OCI-LY1 (cell line): ENCODE measurements at regions not wholly inside any gene's neighbourhood (a gene's known extent, or its start where the extent isn't known, plus 50 kb on each side); places are given as distances from the start of the nearest gene placed in this dataset.

Experiments
- H2AFZ ChIP-seq: fragments of 200-600 bp; sonication (generic), shearing (Covaris generic); 2 replicates; pipeline ENCODE4 v1.6.0; 2014; ENCODE audit warnings: antibody characterized with exemption, mild to moderate bottlenecking, low read length
- H3F3A ChIP-seq: fragments of 200-600 bp; sonication (generic), shearing (Covaris generic); 2 replicates; pipeline ENCODE4 v1.6.0; 2014; ENCODE audit warnings: mild to moderate bottlenecking, antibody characterized with exemption, low read length, moderate library complexity; ENCODE audit not compliant: insufficient read depth
- H3K27ac ChIP-seq: fragments of 200-600 bp; sonication (generic); 2 replicates; pipeline ENCODE4 v1.5.1; 2014; ENCODE audit warnings: low read length, mixed run types, mild to moderate bottlenecking, low read depth; ENCODE audit not compliant: poor library complexity, severe bottlenecking
- H3K27me3 ChIP-seq: fragments of 200-600 bp; sonication (generic); 2 replicates; pipeline ENCODE4 v1.6.0; 2014; ENCODE audit warnings: antibody characterized with exemption, mild to moderate bottlenecking, low read length, moderate library complexity; ENCODE audit not compliant: insufficient read depth
- H3K36me3 ChIP-seq: fragments of 200-600 bp; sonication (generic); 2 replicates; pipeline ENCODE4 v1.6.1; 2014; ENCODE audit warnings: mild to moderate bottlenecking, antibody characterized with exemption, low read length, moderate library complexity, mixed read lengths; ENCODE audit not compliant: insufficient read depth
- H3K4me1 ChIP-seq: fragments of 200-600 bp; sonication (generic); 2 replicates; pipeline ENCODE4 v1.5.1; 2014; ENCODE audit warnings: mild to moderate bottlenecking, low read length, moderate library complexity; ENCODE audit not compliant: insufficient read depth, severe bottlenecking
- H3K4me2 ChIP-seq: fragments of 200-600 bp; sonication (generic), shearing (Covaris generic); 2 replicates; pipeline ENCODE4 v1.6.1; 2014; ENCODE audit warnings: low read length
- H3K4me3 ChIP-seq: fragments of 200-600 bp; sonication (generic); 2 replicates; pipeline ENCODE4 v1.5.1; 2014; ENCODE audit warnings: low read length, low read depth, mild to moderate bottlenecking, mixed read lengths; ENCODE audit not compliant: poor library complexity, severe bottlenecking
- H3K79me2 ChIP-seq: fragments of 200-600 bp; shearing (Covaris generic); 2 replicates; pipeline ENCODE4 v1.6.1; 2016; ENCODE audit warnings: mixed run types, low read length, mixed read lengths; ENCODE audit not compliant: insufficient read depth
- H3K9ac ChIP-seq: fragments of 200-600 bp; sonication (generic), shearing (Covaris generic); 2 replicates; pipeline ENCODE4 v1.6.1; 2014; ENCODE audit warnings: mild to moderate bottlenecking, low read length, mixed read lengths
- H3K9me2 ChIP-seq: fragments of 200-600 bp; sonication (generic), shearing (Covaris generic); 2 replicates; pipeline ENCODE4 v1.6.1; 2014; ENCODE audit warnings: low read depth, mild to moderate bottlenecking, low read length, mixed read lengths
- H3K9me3 ChIP-seq: fragments of 200-600 bp; shearing (Covaris generic); 2 replicates; pipeline ENCODE4 v1.6.1; 2014; ENCODE audit warnings: low read length, mixed read lengths
- H4K20me1 ChIP-seq: fragments of 200-600 bp; sonication (generic), shearing (Covaris generic); 2 replicates; pipeline ENCODE4 v1.6.0; 2016; ENCODE audit warnings: mild to moderate bottlenecking, low read length; ENCODE audit not compliant: insufficient read depth
- CTCF ChIP-seq: fragments of 200-600 bp; sonication (generic), shearing (Covaris generic); IDR thresholded peaks from 2 replicates; pipeline ENCODE4 v1.5.1; 2017; ENCODE audit warnings: mild to moderate bottlenecking, antibody characterized with exemption, low read length, moderate library complexity, mixed read lengths
- EZH2 ChIP-seq: fragments of 200-600 bp; sonication (generic), shearing (Covaris generic); IDR thresholded peaks from 2 replicates; pipeline ENCODE4 v1.8.0; 2017; ENCODE audit warnings: borderline replicate concordance, mixed run types, mild to moderate bottlenecking, antibody characterized with exemption, low read length, moderate library complexity, mixed read lengths

GRCh38 chr1:238143038-238143437 lies 252.3 kb upstream of the ZP4 start:
- TF ChIP-seq EZH2 (no peak), CTCF (no peak)
- no peaks in the 10 kb centered on the region for H3K79me2 ChIP-seq
- H3K4me3 ChIP-seq: no peak overlapping the region
- no peaks in the 10 kb centered on the region for H4K20me1 ChIP-seq
- no peak overlapping the region for H3K9ac ChIP-seq
- H3K4me2 ChIP-seq: no peak overlapping the region
- H3K27ac ChIP-seq: no peak overlapping the region
- H3F3A ChIP-seq: no peaks in the 10 kb centered on the region
- no peaks in the 10 kb centered on the region for H3K36me3 ChIP-seq
- H3K4me1 ChIP-seq: no peaks in the 10 kb centered on the region
- H2AFZ ChIP-seq: no peak overlapping the region
- no peaks in the 10 kb centered on the region for H3K9me2 ChIP-seq
- no peaks in the 10 kb centered on the region for H3K9me3 ChIP-seq
- no peaks in the 10 kb centered on the region for H3K27me3 ChIP-seq

DNA sequence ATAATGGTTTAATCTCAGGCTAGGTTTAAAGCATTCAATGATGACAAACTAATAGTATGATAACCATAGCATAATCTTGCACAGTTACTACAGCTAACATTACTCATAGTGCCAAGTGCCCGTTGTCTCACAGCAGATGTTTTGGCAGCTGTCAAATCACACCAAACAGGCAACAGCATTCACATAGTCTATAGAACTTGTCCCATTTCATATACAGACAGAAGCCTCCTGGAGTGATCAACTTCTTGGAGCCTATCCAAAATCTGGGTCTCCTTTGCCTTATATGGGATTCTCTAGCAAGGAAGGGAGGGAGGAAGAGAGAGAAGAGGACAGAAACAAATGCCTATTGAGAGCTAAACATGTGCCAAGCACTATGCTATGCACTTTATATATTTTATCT lies 250.6 kb upstream of the ZP4 start:
- H3K27ac ChIP-seq: no peak overlapping the region
- no peak for TF ChIP-seq EZH2
- no peak for TF ChIP-seq CTCF
- no peak overlapping the region for H3K9ac ChIP-seq
- no peak overlapping the region for H3K4me3 ChIP-seq
- H3K9me3 ChIP-seq: no peaks in the 10 kb centered on the region
- H2AFZ ChIP-seq: no peak overlapping the region
- H3K36me3 ChIP-seq: no peaks in the 10 kb centered on the region
- H3K9me2 ChIP-seq: no peaks in the 10 kb centered on the region
- no peaks in the 10 kb centered on the region for H3K4me1 ChIP-seq
- H3K27me3 ChIP-seq: no peaks in the 10 kb centered on the region
- H3K4me2 ChIP-seq: no peak overlapping the region
- H3K79me2 ChIP-seq: no peaks in the 10 kb centered on the region
- H4K20me1 ChIP-seq: no peaks in the 10 kb centered on the region
- H3F3A ChIP-seq: no peaks in the 10 kb centered on the region

DNA sequence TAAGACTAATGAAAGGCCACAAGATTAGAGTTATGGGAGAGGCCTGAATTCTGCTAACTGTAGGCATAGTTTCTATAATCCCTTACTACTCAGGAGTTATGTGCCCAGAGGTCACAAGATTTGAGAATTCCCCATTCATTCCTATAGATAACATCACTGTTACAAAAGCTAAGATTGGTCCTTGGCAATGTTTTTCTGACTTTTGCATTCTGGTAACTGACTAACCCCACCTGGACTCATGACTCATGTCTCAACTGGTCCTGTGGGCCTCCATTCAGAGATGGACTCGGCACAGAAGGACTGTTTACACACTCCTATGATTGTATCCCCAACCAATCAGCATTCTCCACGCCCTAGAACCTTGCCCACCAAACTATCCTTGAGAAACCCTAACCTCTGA lies 249.0 kb upstream of the ZP4 start:
- Histone ChIP-seq H3K4me1 (no peaks in the 10 kb centered on the region), H3K4me3 (no peak overlapping the region), H3K27ac (no peak overlapping the region), H3K9ac (no peak overlapping the region), H4K20me1 (no peaks in the 10 kb centered on the region), H3K9me3 (no peaks in the 10 kb centered on the region), H3K79me2 (no peaks in the 10 kb centered on the region), H3K9me2 (no peaks in the 10 kb centered on the region), H3K27me3 (no peaks in the 10 kb centered on the region), H3K4me2 (no peak overlapping the region), H2AFZ (no peak overlapping the region), H3F3A (no peaks in the 10 kb centered on the region), H3K36me3 (no peaks in the 10 kb centered on the region)
- no peak for TF ChIP-seq CTCF
- no peak for TF ChIP-seq EZH2
